ENCODE measurements at regions not wholly inside any gene's neighbourhood (a gene's known extent, or its start where the extent isn't known, plus 50 kb on each side); places are given as distances from the start of the nearest gene placed in this dataset.

- Histone ChIP-seq H3K27me3 (no peaks in the 10 kb centered on the region), H3K36me3 (no peaks in the 10 kb centered on the region), H3K4me3 (no peak overlapping the region), H3K27ac (no peak overlapping the region), H3K4me1 (no peaks in the 10 kb centered on the region), H3K9me3 (no peaks in the 10 kb centered on the region)
- DNase-seq (no peak), ATAC-seq (no peak), FAIRE-seq (no peak)
- intact Hi-C loops (cut with DNase I), result no loop called here
- TF ChIP-seq, protein P1, sequence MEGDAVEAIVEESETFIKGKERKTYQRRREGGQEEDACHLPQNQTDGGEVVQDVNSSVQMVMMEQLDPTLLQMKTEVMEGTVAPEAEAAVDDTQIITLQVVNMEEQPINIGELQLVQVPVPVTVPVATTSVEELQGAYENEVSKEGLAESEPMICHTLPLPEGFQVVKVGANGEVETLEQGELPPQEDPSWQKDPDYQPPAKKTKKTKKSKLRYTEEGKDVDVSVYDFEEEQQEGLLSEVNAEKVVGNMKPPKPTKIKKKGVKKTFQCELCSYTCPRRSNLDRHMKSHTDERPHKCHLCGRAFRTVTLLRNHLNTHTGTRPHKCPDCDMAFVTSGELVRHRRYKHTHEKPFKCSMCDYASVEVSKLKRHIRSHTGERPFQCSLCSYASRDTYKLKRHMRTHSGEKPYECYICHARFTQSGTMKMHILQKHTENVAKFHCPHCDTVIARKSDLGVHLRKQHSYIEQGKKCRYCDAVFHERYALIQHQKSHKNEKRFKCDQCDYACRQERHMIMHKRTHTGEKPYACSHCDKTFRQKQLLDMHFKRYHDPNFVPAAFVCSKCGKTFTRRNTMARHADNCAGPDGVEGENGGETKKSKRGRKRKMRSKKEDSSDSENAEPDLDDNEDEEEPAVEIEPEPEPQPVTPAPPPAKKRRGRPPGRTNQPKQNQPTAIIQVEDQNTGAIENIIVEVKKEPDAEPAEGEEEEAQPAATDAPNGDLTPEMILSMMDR (IDR thresholded peaks at IDR 0.05), result no peak
These were observed 829.0 kb downstream of the GRID1 start for GRCh38 chr10:85537561-85537960.

DNA sequence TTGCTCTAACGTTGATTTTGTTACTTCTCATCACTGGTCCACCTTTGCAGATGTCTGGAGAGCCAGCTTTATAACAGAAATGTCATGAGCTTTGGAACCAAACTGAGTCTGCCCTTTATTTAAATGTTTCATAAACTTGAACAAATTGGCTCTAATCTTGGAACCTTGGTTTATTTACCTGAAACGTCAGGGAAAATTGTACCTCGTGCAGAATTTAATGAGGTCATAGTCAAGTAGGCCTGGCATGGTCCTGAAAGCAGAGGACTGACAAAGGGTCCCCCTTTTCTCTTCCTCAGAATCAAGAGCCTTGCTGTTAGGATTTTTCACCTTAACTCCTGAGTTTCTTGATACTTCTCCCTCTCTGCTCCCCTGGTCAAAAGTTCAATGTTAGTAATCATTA, 828.0 kb downstream of the GRID1 start:
- H3K9me3 ChIP-seq, result no peaks in the 10 kb centered on the region
- TF ChIP-seq, protein P1 (IDR thresholded peaks at IDR 0.05), result no peak
- no peak overlapping the region for H3K27ac ChIP-seq
- no peaks in the 10 kb centered on the region for H3K27me3 ChIP-seq
- no peak for DNase-seq
- no peak for ATAC-seq
- H3K4me1 ChIP-seq, result no peaks in the 10 kb centered on the region
- 34 to 38% methylated on average over 3 of the region's 3 CpGs for whole genome bisulfite sequencing, 2 donors
- H3K4me3 ChIP-seq, result no peak overlapping the region
- intact Hi-C loops (cut with DNase I), result no loop called here
- H3K36me3 ChIP-seq, result no peaks in the 10 kb centered on the region
- no peak for FAIRE-seq

- H3K9me3 ChIP-seq, result no peaks in the 10 kb centered on the region
- H3K36me3 ChIP-seq, result no peaks in the 10 kb centered on the region
- H3K4me3 ChIP-seq, result no peak overlapping the region
- intact Hi-C loops (cut with DNase I), result no loop called here
- no peak for ATAC-seq
- no peak overlapping the region for H3K27ac ChIP-seq
- no peak for FAIRE-seq
- H3K27me3 ChIP-seq, result no peaks in the 10 kb centered on the region
- H3K4me1 ChIP-seq, result no peaks in the 10 kb centered on the region
- TF ChIP-seq, protein P1 (IDR thresholded peaks at IDR 0.05), result no peak
- WGBS, 2 donors, result 51 to 56% methylated on average over 6 of the region's 6 CpGs
- DNase-seq, result no peak
These were observed 824.4 kb downstream of the GRID1 start for GRCh38 chr10:85542152-85542551.

DNA sequence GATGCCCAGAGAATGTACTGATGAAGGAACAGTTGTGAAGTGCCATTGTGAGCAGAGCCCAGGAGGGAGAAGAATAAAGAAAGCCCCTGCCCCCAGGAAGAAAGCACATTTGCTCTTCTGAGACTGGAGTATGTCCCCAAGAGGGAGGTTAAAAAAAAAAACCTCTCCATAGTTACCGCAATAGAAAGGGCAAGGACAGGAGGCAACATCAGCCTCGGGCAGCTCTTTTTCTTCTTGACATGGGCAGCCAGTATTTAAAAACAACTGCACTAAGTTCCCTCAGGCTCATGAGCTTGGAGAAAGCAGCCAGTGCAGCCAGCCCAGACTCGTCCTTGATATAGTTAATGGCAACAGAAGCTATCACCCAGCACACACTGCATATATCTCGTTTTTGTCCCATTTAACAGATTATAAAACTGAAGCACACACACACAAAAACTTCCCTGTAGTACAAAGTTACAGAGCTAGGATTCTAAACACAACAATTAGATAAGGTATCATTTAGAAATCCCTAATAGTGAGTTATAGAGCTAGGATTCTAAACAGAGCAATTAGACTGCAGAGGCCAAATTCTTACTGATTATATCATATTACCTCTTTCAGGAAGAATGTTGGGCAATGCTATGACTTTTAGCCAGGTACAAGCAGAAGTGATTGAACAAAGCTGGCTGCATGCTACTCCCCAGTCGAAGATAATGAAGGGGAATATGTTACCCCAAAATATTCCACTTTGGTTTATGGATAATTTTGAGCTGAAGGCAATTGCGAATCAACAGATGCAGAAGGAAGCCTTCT, 823.5 kb downstream of the GRID1 start:
- Histone ChIP-seq H3K27me3 (no peaks in the 10 kb centered on the region), H3K36me3 (no peaks in the 10 kb centered on the region), H3K4me3 (no peak overlapping the region), H3K4me1 (no peaks in the 10 kb centered on the region), H3K9me3 (no peaks in the 10 kb centered on the region), H3K27ac (no peak overlapping the region)
- TF ChIP-seq, protein P1 (IDR thresholded peaks at IDR 0.05), result no peak
- FAIRE-seq (no peak), DNase-seq (no peak), ATAC-seq (no peak)
- 53 to 59% methylated on average over 6 of the region's 6 CpGs for WGBS, 2 donors
- intact Hi-C loops (cut with DNase I), result no loop called here

GRCh38 chr10:85544956-85545355, 821.6 kb downstream of the GRID1 start:
- H3K4me3 ChIP-seq, result no peak overlapping the region
- no peaks in the 10 kb centered on the region for H3K36me3 ChIP-seq
- H3K27me3 ChIP-seq, result peaks cover 0 to 9% (median 0%) of the 10 kb centered on the region in 4 donors
- intact Hi-C loops (cut with DNase I), result no loop called here
- no peak for ATAC-seq
- TF ChIP-seq, protein P1 (IDR thresholded peaks at IDR 0.05), result no peak
- no peak overlapping the region for H3K27ac ChIP-seq
- H3K9me3 ChIP-seq, result no peaks in the 10 kb centered on the region
- no peak for FAIRE-seq
- 68 to 80% methylated on average over 3 of the region's 3 CpGs for WGBS, 2 donors
- no peak for DNase-seq
- H3K4me1 ChIP-seq, result no peaks in the 10 kb centered on the region
